ENCODE measurements at regions not wholly inside any gene's neighbourhood (a gene's known extent, or its start where the extent isn't known, plus 50 kb on each side); places are given as distances from the start of the nearest gene placed in this dataset.

- Histone ChIP-seq H3K9me3 (replicated peaks; ENCODE audit: insufficient read depth, low read length) (no peaks in the 10 kb centered on the region), H3K36me3 (replicated peaks; ENCODE audit: insufficient read depth, low read length) (no peaks in the 10 kb centered on the region), H3K27me3 (replicated peaks; ENCODE audit: insufficient read depth, low read length) (no peaks in the 10 kb centered on the region), H3K4me1 (ENCODE audit: low read length) (peaks cover 30% of the 10 kb centered on the region), H3K4me3 (ENCODE audit: low read length) (no peak overlapping the region), H2AFZ (ENCODE audit: low read length) (no peak overlapping the region), H3F3A (ENCODE audit: insufficient read depth, low read length) (peaks cover 9% of the 10 kb centered on the region), H4K20me1 (ENCODE audit: insufficient read depth, low read length) (no peaks in the 10 kb centered on the region), H3K79me2 (ENCODE audit: low read length) (no peaks in the 10 kb centered on the region), H3K9me2 (replicated peaks; ENCODE audit: insufficient read depth, low read length) (no peaks in the 10 kb centered on the region), H3K27ac (ENCODE audit: low read length) (no peak overlapping the region), H3K4me2 (ENCODE audit: low read depth, low read length) (no peak overlapping the region), H3K9ac (ENCODE audit: low read length) (no peak overlapping the region)
- no peak for DNase-seq
- no peak for TF ChIP-seq CTCF (IDR thresholded peaks at IDR 0.05; ENCODE audit: low read length)
These were observed 218.7 kb upstream of the NDST4 start for GRCh38 chr4:115332078-115332477.

GRCh38 chr4:115331241-115331640 is 217.8 kb upstream of the NDST4 start:
- TF ChIP-seq EZH2phosphoT487 (IDR thresholded peaks at IDR 0.05; ENCODE audit: low read length) (no peak), EZH2 (optimal IDR thresholded peaks at IDR 0.05; ENCODE audit: low read depth, low read length) (no peak), CTCF (IDR thresholded peaks at IDR 0.05; ENCODE audit: low read length) (no peak)
- Histone ChIP-seq H3K27ac (ENCODE audit: low read length) (no peak overlapping the region), H3F3A (ENCODE audit: insufficient read depth, low read length) (peaks cover 9% of the 10 kb centered on the region), H3K4me2 (ENCODE audit: low read depth, low read length) (peak overlapping the region; percentile 36; the same call in 1 of the 2 replicates), H3K36me3 (replicated peaks; ENCODE audit: insufficient read depth, low read length) (no peaks in the 10 kb centered on the region), H3K4me1 (ENCODE audit: low read length) (peaks cover 30% of the 10 kb centered on the region), H3K27me3 (replicated peaks; ENCODE audit: insufficient read depth, low read length) (no peaks in the 10 kb centered on the region), H3K9ac (ENCODE audit: low read length) (no peak overlapping the region), H3K9me2 (replicated peaks; ENCODE audit: insufficient read depth, low read length) (no peaks in the 10 kb centered on the region), H3K9me3 (replicated peaks; ENCODE audit: insufficient read depth, low read length) (no peaks in the 10 kb centered on the region), H3K79me2 (ENCODE audit: low read length) (no peaks in the 10 kb centered on the region), H2AFZ (ENCODE audit: low read length) (no peak overlapping the region), H3K4me3 (ENCODE audit: low read length) (no peak overlapping the region), H4K20me1 (ENCODE audit: insufficient read depth, low read length) (no peaks in the 10 kb centered on the region)
- DNase-seq: peak; percentile 48

- Histone ChIP-seq H3K4me1 (ENCODE audit: low read length) (peaks cover under 1% of the 10 kb centered on the region), H3K9ac (ENCODE audit: low read length) (no peak overlapping the region), H3K36me3 (replicated peaks; ENCODE audit: insufficient read depth, low read length) (no peaks in the 10 kb centered on the region), H3F3A (ENCODE audit: insufficient read depth, low read length) (no peaks in the 10 kb centered on the region), H3K27me3 (replicated peaks; ENCODE audit: insufficient read depth, low read length) (no peaks in the 10 kb centered on the region), H3K4me2 (ENCODE audit: low read depth, low read length) (no peak overlapping the region), H3K27ac (ENCODE audit: low read length) (no peak overlapping the region), H2AFZ (ENCODE audit: low read length) (no peak overlapping the region), H3K9me2 (replicated peaks; ENCODE audit: insufficient read depth, low read length) (no peaks in the 10 kb centered on the region), H4K20me1 (ENCODE audit: insufficient read depth, low read length) (no peaks in the 10 kb centered on the region), H3K79me2 (ENCODE audit: low read length) (no peaks in the 10 kb centered on the region), H3K4me3 (ENCODE audit: low read length) (no peak overlapping the region), H3K9me3 (replicated peaks; ENCODE audit: insufficient read depth, low read length) (no peaks in the 10 kb centered on the region)
- no peak for TF ChIP-seq CTCF (IDR thresholded peaks at IDR 0.05; ENCODE audit: low read length)
- no peak for DNase-seq
These were observed 212.4 kb upstream of the NDST4 start for GRCh38 chr4:115325836-115326235.

Measured in MM.1S (cell line).